ENCODE measurements at regions not wholly inside any gene's neighbourhood (a gene's known extent, or its start where the extent isn't known, plus 50 kb on each side); places are given as distances from the start of the nearest gene placed in this dataset.

GRCh38 chr5:141771562-141771961 is 89.5 kb upstream of the ARAP3 start:
- WGBS: 71% methylated on average over 3 of the region's 3 CpGs
- Histone ChIP-seq H3K9me3 (no peaks in the 10 kb centered on the region), H3K4me1 (no peaks in the 10 kb centered on the region), H3K27me3 (no peaks in the 10 kb centered on the region), H3K27ac (no peak overlapping the region), H3K4me3 (no peak overlapping the region), H3K36me3 (no peaks in the 10 kb centered on the region)
- no peak for TF ChIP-seq EP300 (IDR thresholded peaks at IDR 0.05)
- TF ChIP-seq POLR2A (IDR thresholded peaks at IDR 0.05): no peak
- TF ChIP-seq POLR2AphosphoS5 (IDR thresholded peaks at IDR 0.05): no peak
- no peak for DNase-seq (ENCODE audit: low spot score in 2 of 2)

- WGBS: 72% methylated on average over 4 of the region's 4 CpGs
- no peak for DNase-seq (ENCODE audit: low spot score in 2 of 2)
Observed at GRCh38 chr5:141771031-141771430, 89.0 kb upstream of the ARAP3 start.

GRCh38 chr5:141769671-141770070 is 87.6 kb upstream of the ARAP3 start:
- no peaks in the 10 kb centered on the region for H3K4me1 ChIP-seq
- H3K27ac ChIP-seq: no peak overlapping the region
- DNase-seq (ENCODE audit: low spot score in 2 of 2): no peak
- TF ChIP-seq POLR2A (IDR thresholded peaks at IDR 0.05) (no peak), POLR2AphosphoS5 (IDR thresholded peaks at IDR 0.05) (no peak), EP300 (IDR thresholded peaks at IDR 0.05) (no peak), CTCF (IDR thresholded peaks at IDR 0.05) (no peak)
- no peaks in the 10 kb centered on the region for H3K27me3 ChIP-seq
- no peaks in the 10 kb centered on the region for H3K9me3 ChIP-seq
- WGBS: 91% methylated on average over 3 of the region's 3 CpGs
- no peak overlapping the region for H3K4me3 ChIP-seq
- no peaks in the 10 kb centered on the region for H3K36me3 ChIP-seq

More at GRCh38 chr5:141771031-141771430, 89.0 kb upstream of the ARAP3 start:
- Histone ChIP-seq H3K27me3 (no peaks in the 10 kb centered on the region), H3K36me3 (no peaks in the 10 kb centered on the region), H3K4me1 (no peaks in the 10 kb centered on the region), H3K9me3 (no peaks in the 10 kb centered on the region), H3K4me3 (no peak overlapping the region), H3K27ac (no peak overlapping the region)
- TF ChIP-seq POLR2AphosphoS5 (IDR thresholded peaks at IDR 0.05): no peak
- no peak for TF ChIP-seq POLR2A (IDR thresholded peaks at IDR 0.05)
- no peak for TF ChIP-seq EP300 (IDR thresholded peaks at IDR 0.05)
- TF ChIP-seq CTCF (IDR thresholded peaks at IDR 0.05): no peak

- 91% methylated on average over 15 of the region's 15 CpGs for WGBS
- H3K27me3 ChIP-seq: peaks cover under 1% of the 10 kb centered on the region
- no peak overlapping the region for H3K4me3 ChIP-seq
- DNase-seq (ENCODE audit: low spot score in 2 of 2): no peak
- TF ChIP-seq CTCF (IDR thresholded peaks at IDR 0.05) (no peak), POLR2A (IDR thresholded peaks at IDR 0.05) (no peak), EP300 (IDR thresholded peaks at IDR 0.05) (no peak)
- H3K4me1 ChIP-seq: no peaks in the 10 kb centered on the region
- H3K27ac ChIP-seq: no peak overlapping the region
- no peaks in the 10 kb centered on the region for H3K9me3 ChIP-seq
- no peaks in the 10 kb centered on the region for H3K36me3 ChIP-seq
Observed at GRCh38 chr5:141767671-141768070, 85.6 kb upstream of the ARAP3 start.

- H3K27me3 ChIP-seq: peaks cover 16% of the 10 kb centered on the region
- no peaks in the 10 kb centered on the region for H3K4me1 ChIP-seq
- H3K9me3 ChIP-seq: no peaks in the 10 kb centered on the region
- DNase-seq (ENCODE audit: low spot score in 2 of 2): no peak
- H3K36me3 ChIP-seq: no peaks in the 10 kb centered on the region
- TF ChIP-seq POLR2A (IDR thresholded peaks at IDR 0.05) (no peak), CTCF (IDR thresholded peaks at IDR 0.05) (no peak), POLR2AphosphoS5 (IDR thresholded peaks at IDR 0.05) (no peak), EP300 (IDR thresholded peaks at IDR 0.05) (no peak)
- H3K27ac ChIP-seq: no peak overlapping the region
- H3K4me3 ChIP-seq: no peak overlapping the region
- whole genome bisulfite sequencing: 48% methylated on average over 2 of the region's 2 CpGs
Observed at GRCh38 chr5:141765896-141766551, 84.0 kb upstream of the ARAP3 start.

- 95% methylated on average over 4 of the region's 5 CpGs for WGBS
- no peaks in the 10 kb centered on the region for H3K36me3 ChIP-seq
- TF ChIP-seq EP300 (IDR thresholded peaks at IDR 0.05): no peak
- TF ChIP-seq POLR2A (IDR thresholded peaks at IDR 0.05): no peak
- no peak for TF ChIP-seq POLR2AphosphoS5 (IDR thresholded peaks at IDR 0.05)
Observed at GRCh38 chr5:141763541-141763940, 81.5 kb upstream of the ARAP3 start.

More at GRCh38 chr5:141763541-141763940, 81.5 kb upstream of the ARAP3 start:
- Histone ChIP-seq H3K27ac (no peak overlapping the region), H3K4me1 (peaks cover 3% of the 10 kb centered on the region), H3K27me3 (peaks cover 38% of the 10 kb centered on the region), H3K9me3 (no peaks in the 10 kb centered on the region), H3K4me3 (no peak overlapping the region)
- no peak for DNase-seq (ENCODE audit: low spot score in 2 of 2)

All from suprapubic skin (tissue), 4 donors.